ENCODE measurements at regions not wholly inside any gene's neighbourhood (a gene's known extent, or its start where the extent isn't known, plus 50 kb on each side); places are given as distances from the start of the nearest gene placed in this dataset.

DNA sequence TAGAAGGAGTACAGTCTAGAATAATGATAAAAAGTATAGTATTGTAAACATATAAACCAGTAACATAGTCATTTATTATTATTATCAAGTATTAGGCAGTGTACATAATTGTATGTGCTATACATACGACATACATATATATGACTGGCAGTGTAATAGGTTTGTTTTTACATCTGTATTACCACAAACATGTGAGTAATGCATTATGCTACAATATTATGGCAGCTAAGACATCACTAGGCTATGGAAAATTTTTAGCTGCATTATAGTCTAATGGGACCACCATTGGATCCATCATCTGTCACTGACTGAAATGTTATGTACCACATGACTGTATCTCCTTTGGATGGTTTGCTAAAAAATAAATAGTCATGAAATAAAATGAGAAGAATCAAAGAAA is 530.0 kb downstream of the PRR16 start:
- H3K4me1 ChIP-seq = no peaks in the 10 kb centered on the region
- ATAC-seq = no peak
- CTCF ChIA-PET = no interaction called here
- POLR2A ChIA-PET = no interaction called here
- TF ChIP-seq HOXB5 (CRISPR knock-in tag; IDR thresholded peaks at IDR 0.05) = no peak
- TF ChIP-seq, protein P1, sequence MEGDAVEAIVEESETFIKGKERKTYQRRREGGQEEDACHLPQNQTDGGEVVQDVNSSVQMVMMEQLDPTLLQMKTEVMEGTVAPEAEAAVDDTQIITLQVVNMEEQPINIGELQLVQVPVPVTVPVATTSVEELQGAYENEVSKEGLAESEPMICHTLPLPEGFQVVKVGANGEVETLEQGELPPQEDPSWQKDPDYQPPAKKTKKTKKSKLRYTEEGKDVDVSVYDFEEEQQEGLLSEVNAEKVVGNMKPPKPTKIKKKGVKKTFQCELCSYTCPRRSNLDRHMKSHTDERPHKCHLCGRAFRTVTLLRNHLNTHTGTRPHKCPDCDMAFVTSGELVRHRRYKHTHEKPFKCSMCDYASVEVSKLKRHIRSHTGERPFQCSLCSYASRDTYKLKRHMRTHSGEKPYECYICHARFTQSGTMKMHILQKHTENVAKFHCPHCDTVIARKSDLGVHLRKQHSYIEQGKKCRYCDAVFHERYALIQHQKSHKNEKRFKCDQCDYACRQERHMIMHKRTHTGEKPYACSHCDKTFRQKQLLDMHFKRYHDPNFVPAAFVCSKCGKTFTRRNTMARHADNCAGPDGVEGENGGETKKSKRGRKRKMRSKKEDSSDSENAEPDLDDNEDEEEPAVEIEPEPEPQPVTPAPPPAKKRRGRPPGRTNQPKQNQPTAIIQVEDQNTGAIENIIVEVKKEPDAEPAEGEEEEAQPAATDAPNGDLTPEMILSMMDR (IDR thresholded peaks at IDR 0.05) = no peak
- WGBS (ENCODE audit: missing lambda C conversion rate) = 65% methylated on average over 1 of the region's 1 CpG
- FAIRE-seq = no peak
- no peak overlapping the region for H3K4me3 ChIP-seq
- no peak overlapping the region for H3K4me2 ChIP-seq
- DNase-seq (ENCODE audit: low read depth in 1 of 2, low spot score in 1 of 2) = no peak
- no peaks in the 10 kb centered on the region for H3K9me3 ChIP-seq
- no peak overlapping the region for H3K27ac ChIP-seq

DNA sequence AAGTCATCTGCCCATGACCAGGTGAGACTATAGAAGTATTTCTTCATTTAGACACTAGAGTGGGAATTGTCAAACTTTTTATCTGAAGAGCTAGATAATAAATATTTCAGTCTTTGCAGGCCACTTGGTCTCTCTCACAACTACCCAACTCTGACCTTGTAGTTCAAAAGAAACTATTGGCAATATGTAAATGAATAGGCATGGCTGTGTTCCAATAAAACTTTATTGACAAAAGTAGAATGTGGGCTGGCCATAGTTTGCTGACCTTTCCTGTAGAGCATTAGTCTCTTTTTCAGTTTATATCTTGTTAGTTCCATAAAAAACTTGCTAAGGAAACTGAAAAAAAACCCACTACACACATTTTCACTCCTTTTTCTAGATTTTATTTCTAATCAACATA is 535.5 kb downstream of the PRR16 start:
- Histone ChIP-seq H3K9me3 (no peaks in the 10 kb centered on the region), H3K4me3 (no peak overlapping the region), H3K4me1 (no peaks in the 10 kb centered on the region), H3K4me2 (no peak overlapping the region), H3K27ac (no peak overlapping the region)
- FAIRE-seq = no peak
- no peak for DNase-seq (ENCODE audit: low read depth in 1 of 2, low spot score in 1 of 2)
- ChIA-PET POLR2A (no interaction called here), CTCF (no interaction called here)
- ATAC-seq = no peak
- TF ChIP-seq ZSCAN20 (CRISPR knock-in tag; IDR thresholded peaks at IDR 0.05) (no peak), SMC3 (IDR thresholded peaks at IDR 0.05) (no peak), HEYL (CRISPR knock-in tag; IDR thresholded peaks at IDR 0.05) (no peak), ZFP36 (IDR thresholded peaks at IDR 0.05; ENCODE audit: borderline replicate concordance, partially characterized antibody) (no peak)
- TF ChIP-seq, protein P2, sequence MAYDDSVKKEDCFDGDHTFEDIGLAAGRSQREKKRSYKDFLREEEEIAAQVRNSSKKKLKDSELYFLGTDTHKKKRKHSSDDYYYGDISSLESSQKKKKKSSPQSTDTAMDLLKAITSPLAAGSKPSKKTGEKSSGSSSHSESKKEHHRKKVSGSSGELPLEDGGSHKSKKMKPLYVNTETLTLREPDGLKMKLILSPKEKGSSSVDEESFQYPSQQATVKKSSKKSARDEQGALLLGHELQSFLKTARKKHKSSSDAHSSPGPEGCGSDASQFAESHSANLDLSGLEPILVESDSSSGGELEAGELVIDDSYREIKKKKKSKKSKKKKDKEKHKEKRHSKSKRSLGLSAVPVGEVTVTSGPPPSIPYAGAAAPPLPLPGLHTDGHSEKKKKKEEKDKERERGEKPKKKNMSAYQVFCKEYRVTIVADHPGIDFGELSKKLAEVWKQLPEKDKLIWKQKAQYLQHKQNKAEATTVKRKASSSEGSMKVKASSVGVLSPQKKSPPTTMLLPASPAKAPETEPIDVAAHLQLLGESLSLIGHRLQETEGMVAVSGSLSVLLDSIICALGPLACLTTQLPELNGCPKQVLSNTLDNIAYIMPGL (CRISPR knock-in tag; IDR thresholded peaks at IDR 0.05; ENCODE audit: borderline replicate concordance) = no peak

DNA sequence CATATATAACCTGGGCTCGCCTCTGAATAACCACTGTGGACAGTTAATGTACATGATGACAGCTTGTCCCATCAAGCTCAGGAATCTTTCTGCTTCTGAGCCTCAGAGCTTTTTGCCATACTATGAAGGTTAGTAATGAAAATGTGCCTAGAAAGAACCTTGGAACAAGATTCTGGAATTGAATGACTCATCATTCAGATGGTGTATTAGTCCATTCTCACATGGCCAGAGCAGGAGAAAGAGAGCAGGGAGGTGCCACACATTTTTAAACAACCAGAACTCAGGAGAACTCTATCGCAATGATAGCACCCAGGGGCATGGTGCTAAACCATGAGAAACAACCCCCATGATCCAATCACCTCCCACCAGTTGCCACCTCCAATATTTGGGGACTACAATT is 542.1 kb downstream of the PRR16 start:
- ATAC-seq = no peak
- DNase-seq (ENCODE audit: low read depth in 1 of 2, low spot score in 1 of 2) = no peak
- Histone ChIP-seq H3K4me1 (no peaks in the 10 kb centered on the region), H3K9me3 (no peaks in the 10 kb centered on the region), H3K27ac (no peak overlapping the region), H3K4me2 (no peak overlapping the region), H3K4me3 (no peak overlapping the region)
- CTCF ChIA-PET = no interaction called here
- TF ChIP-seq ZNF302 (CRISPR knock-in tag; IDR thresholded peaks at IDR 0.05) (no peak), FOSL2 (IDR thresholded peaks at IDR 0.05) (no peak), FOSL2 (CRISPR knock-in tag; IDR thresholded peaks at IDR 0.05) (peak; percentile 39; the same call in 1 of the 2 replicates), CBX8 (IDR thresholded peaks at IDR 0.05) (no peak), GATA3 (IDR thresholded peaks at IDR 0.05; ENCODE audit: borderline replicate concordance) (no peak), BHLHE40 (IDR thresholded peaks at IDR 0.05; ENCODE audit: low read depth, low read length) (no peak)
- TF ChIP-seq, protein P3, sequence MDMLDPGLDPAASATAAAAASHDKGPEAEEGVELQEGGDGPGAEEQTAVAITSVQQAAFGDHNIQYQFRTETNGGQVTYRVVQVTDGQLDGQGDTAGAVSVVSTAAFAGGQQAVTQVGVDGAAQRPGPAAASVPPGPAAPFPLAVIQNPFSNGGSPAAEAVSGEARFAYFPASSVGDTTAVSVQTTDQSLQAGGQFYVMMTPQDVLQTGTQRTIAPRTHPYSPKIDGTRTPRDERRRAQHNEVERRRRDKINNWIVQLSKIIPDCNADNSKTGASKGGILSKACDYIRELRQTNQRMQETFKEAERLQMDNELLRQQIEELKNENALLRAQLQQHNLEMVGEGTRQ (IDR thresholded peaks at IDR 0.05) = no peak
- TF ChIP-seq, protein P4, sequence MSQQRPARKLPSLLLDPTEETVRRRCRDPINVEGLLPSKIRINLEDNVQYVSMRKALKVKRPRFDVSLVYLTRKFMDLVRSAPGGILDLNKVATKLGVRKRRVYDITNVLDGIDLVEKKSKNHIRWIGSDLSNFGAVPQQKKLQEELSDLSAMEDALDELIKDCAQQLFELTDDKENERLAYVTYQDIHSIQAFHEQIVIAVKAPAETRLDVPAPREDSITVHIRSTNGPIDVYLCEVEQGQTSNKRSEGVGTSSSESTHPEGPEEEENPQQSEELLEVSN (IDR thresholded peaks at IDR 0.05; ENCODE audit: borderline replicate concordance, low read depth) = no peak
- FAIRE-seq = no peak
- POLR2A ChIA-PET = no interaction called here
- 62% methylated on average over 2 of the region's 2 CpGs for WGBS (ENCODE audit: missing lambda C conversion rate)

DNA sequence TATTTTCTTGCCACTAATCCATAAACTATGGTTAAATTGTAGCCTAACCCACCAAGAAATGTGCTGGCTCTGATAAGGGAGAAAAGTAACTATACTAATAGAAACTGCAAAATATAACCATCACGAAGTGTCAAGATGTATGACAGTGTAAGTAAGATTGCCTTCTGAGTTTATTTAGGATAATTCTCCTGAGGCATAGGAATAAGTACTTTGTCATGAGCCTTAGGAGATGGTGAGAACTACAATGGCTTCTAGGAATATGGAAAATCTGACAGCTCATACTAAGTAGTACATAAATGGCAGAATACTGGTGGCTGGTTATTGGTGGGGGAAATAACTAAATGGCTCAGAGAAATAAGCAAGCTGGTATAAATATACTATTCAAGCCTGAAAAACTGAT is 543.9 kb downstream of the PRR16 start:
- FAIRE-seq = no peak
- POLR2A ChIA-PET = no interaction called here
- no peaks in the 10 kb centered on the region for H3K9me3 ChIP-seq
- no peak for DNase-seq (ENCODE audit: low read depth in 1 of 2, low spot score in 1 of 2)
- ATAC-seq = no peak
- WGBS (ENCODE audit: missing lambda C conversion rate) = 10% methylated on average over 1 of the region's 1 CpG
- H3K27ac ChIP-seq = no peak overlapping the region
- no peak overlapping the region for H3K4me2 ChIP-seq
- no peak overlapping the region for H3K4me3 ChIP-seq
- H3K4me1 ChIP-seq = no peaks in the 10 kb centered on the region
- CTCF ChIA-PET = no interaction called here
- TF ChIP-seq, protein P5, sequence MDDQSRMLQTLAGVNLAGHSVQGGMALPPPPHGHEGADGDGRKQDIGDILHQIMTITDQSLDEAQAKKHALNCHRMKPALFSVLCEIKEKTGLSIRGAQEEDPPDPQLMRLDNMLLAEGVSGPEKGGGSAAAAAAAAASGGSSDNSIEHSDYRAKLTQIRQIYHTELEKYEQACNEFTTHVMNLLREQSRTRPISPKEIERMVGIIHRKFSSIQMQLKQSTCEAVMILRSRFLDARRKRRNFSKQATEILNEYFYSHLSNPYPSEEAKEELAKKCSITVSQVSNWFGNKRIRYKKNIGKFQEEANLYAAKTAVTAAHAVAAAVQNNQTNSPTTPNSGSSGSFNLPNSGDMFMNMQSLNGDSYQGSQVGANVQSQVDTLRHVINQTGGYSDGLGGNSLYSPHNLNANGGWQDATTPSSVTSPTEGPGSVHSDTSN (IDR thresholded peaks at IDR 0.05) = no peak
- TF ChIP-seq, protein P6, sequence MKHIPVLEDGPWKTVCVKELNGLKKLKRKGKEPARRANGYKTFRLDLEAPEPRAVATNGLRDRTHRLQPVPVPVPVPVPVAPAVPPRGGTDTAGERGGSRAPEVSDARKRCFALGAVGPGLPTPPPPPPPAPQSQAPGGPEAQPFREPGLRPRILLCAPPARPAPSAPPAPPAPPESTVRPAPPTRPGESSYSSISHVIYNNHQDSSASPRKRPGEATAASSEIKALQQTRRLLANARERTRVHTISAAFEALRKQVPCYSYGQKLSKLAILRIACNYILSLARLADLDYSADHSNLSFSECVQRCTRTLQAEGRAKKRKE (CRISPR knock-in tag; IDR thresholded peaks at IDR 0.05; ENCODE audit: low read depth) = no peak
- TF ChIP-seq, protein P7, sequence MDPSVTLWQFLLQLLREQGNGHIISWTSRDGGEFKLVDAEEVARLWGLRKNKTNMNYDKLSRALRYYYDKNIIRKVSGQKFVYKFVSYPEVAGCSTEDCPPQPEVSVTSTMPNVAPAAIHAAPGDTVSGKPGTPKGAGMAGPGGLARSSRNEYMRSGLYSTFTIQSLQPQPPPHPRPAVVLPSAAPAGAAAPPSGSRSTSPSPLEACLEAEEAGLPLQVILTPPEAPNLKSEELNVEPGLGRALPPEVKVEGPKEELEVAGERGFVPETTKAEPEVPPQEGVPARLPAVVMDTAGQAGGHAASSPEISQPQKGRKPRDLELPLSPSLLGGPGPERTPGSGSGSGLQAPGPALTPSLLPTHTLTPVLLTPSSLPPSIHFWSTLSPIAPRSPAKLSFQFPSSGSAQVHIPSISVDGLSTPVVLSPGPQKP (IDR thresholded peaks at IDR 0.05; ENCODE audit: low read depth, low read length) = no peak
- TF ChIP-seq, protein P1 (IDR thresholded peaks at IDR 0.05) = no peak
- TF ChIP-seq HOXB5 (CRISPR knock-in tag; IDR thresholded peaks at IDR 0.05) = no peak
- no peak for TF ChIP-seq TP53 (CRISPR knock-in tag; IDR thresholded peaks at IDR 0.05)
- TF ChIP-seq RAD21 (conservative IDR thresholded peaks at IDR 0.05 in 1 of 2, IDR thresholded peaks at IDR 0.05 in 1 of 2) = no peak
- TF ChIP-seq ESRRA (IDR thresholded peaks at IDR 0.05; ENCODE audit: borderline replicate concordance, low read length) = no peak
